ENCODE measurements at regions not wholly inside any gene's neighbourhood (a gene's known extent, or its start where the extent isn't known, plus 50 kb on each side); places are given as distances from the start of the nearest gene placed in this dataset.
A peak's percentile ranks its signal among the peaks of the same experiment; 100 is the strongest.

DNA sequence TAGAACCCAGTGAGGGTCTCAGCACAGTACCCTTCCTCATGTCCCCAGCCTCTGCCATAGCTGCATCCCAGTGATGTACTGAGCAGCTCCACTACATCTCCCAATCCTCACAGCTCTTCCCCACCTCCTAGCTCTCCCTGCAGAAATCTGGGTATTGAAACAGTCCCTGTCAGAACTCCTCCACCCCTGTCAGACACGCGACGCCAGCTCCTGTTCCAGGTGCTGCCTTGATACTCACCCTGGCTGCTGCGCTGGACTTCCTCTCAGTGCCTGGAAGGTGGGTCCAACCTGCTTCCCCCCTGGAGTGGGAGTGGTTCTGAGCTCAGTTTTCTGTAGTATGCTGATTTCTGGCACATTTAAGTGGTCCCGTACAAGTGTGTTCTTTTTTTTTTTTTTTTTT, 160.9 kb upstream of the SLCO3A1 start:
- DNase-seq = no peak

DNA sequence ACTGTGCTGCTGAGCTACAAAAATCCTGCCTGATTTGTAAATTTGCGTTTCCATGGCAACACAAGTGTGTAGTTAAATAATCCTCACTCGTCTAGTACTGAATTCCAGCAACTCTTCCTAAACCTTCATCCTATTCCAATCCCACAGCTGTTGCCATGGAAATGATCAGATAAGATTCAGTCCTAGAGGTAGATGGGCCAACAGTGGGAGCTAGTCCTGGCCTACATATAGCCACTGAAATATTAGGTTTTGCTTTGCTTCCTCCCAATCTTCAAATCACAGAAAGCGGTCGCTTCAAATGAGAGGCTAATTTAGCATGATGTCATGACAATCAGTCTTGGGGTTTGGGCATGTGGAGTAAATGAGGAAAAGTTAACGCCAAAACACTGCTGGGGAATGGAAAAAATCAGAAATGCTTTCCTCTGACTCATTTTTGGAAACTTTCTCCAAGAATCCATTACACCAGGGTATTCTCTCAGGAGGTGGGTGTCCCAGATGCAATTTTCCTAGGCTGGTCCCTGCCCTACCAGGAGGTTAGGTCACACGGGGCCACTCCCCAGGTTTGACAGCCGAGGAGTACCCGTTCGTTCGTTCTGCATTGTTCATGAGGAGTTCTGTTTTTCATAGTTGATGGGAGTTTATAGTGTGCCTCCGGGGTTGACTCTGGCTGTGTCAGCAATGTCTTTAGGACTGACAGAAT, 159.2 kb upstream of the SLCO3A1 start:
- no peak for DNase-seq

DNA sequence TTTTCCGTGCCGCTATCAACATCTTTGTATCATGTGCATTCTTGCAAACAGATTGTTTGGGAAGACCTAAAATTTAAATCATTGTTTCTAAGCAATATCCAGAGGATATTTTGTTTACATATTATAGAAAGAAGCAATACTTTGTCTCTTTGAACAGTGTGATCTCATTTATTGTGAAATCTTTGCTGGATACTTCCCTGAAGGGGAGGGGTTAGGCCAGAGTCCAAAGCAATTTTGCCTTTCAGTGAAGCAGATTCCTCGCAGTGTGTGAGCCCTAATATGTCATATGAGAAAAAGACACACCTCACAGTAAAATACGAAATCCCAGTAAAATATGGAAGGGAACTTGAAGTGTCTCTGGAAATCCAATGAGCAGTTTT, 158.7 kb upstream of the SLCO3A1 start:
- no peak for DNase-seq

DNA sequence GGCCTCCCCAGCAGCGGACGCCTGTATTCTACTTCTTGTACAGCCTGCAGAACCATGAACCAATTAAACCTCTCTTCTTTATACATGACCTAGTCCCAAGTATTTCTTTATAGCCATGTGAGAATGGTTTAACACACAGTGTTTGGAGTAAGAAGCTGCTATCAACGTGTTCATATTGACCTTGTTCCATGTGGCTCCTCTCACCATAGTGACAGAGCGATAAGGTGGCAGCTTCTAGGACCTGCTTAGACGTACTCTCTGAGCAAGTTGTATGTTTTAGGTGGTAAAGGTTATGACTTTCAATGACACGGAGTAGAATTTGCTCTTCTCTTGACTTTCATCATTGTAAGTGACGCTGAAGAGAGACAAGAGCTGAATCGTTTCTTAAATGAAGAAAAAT, 157.7 kb upstream of the SLCO3A1 start:
- DNase-seq = no peak

DNA sequence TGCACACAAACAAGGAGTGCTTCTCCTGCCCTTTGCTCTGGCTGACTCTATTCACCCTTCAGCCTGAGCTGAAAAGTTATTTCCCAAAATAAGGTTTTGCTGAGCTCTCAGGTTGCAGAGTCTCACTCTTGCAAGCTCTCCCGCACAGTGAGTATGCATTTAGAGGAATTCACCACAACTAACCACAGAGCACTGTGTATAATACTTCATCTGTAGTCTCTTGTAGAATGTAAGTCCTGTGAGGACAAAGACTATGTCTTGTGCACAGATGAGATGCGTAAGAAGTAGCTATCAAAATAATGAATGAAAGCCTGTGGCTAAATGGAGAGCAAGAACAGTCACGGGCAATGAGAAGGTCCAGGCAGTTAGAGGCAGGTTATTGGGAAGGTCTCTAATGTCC, 156.5 kb upstream of the SLCO3A1 start:
- no peak for DNase-seq

DNA sequence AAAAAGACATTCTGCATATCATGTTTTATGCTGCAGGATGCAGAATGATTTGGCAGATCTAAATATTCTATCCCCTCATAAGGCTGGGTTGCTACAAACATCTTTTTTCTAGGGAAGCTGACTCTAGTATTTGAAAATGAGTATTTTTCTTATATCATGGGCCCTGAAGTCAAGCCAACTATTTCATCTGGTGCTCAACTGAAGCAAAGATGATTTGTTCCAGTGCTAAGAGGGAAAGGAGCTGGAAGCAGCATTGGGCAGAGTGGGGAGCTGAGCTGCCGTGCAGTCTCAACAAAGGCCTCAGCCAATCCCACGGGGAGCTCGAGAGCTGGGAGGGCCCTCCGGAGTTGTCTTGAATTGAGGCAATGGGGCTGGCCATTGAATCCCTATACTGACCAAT, 155.3 kb upstream of the SLCO3A1 start:
- DNase-seq = no peak

DNA sequence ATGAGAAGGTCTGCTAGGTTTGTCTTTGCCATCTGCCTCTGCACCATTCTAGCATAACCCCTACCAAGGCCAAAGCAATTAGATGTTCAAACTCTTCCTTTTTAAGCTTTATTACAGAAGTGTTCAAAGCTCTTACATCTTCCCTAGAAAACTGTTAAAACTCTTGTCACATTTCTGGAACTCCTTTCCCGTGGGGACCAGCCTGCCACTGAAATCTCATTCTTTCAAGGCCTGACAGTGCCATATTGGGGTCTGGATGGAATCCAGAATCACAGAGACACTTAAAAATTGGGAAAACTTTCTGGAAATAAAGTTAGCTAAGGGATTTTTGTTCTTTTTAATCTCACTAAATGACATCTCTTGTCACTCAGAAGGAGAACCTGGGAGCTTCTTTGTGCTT, 153.8 kb upstream of the SLCO3A1 start:
- DNase-seq = no peak

DNA sequence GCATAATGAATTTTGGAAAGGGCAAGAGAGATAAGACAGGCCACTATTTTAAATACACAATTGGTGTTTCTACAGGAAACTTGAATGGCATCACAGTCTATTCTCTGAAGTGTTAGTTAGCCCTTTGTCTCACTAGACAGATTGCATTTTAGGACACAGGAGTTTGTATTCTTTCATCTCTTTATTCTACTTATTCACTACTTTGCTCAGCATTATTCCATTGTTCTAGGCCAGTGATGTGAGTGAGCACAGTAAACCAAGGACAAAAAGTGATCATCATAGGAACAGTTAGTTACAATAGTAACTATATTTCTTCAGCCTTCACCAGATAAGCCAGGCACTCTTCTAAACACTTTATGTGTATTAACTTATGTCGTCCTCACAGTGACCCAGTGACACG, 150.2 kb upstream of the SLCO3A1 start:
- no peak for DNase-seq

DNA sequence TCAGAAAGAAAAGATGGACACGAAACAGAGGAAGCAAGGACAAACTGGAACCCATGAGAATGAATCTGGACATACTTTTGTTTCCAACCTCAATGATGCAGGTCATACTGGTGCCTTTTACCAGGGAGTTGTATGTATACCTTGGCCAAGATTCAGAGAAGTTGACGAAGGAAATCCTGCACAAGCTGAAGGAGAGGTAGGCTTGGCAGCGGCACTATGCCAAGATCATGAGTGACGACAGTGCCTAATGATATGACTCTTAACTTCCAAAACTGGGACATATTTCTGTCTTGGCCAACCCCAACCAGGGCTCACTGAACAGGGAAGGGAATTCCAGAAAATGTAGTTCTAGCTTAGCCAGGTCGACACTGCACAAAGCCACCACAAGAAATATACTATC, 149.2 kb upstream of the SLCO3A1 start:
- DNase-seq = no peak

DNA sequence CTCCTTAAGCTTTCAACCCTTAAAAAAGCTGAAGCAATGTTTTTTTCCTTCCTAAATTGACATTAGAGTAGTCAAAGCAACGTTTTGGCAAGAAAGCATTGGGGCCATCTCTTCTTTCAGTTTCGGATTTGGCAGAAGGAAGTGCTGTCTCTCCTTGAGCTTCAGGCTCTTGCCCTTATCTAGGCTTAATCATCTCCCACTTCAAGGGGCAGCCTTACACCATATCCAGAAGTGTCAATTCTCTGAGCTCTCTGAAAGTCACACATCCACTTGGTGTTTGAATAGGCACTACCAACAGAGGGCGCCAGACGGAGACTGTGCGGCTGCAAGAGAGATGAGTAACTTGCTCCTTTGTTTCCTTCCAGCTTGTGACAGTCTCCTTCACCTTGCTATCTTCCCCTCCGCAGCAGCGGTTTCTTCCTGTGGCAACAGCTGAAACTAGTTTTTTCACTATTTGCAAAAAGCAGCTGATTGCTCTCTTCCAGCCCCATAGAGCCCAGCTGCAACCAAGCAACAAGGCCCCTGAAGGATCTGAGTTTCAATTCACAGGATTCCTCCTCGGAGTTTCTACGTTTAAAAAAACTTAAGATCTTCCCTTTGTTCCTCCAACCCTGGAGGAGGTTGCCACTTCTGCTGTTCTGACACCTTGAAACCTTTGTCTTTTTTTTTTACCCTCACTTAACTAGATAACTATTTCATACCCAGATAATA, 147.0 kb upstream of the SLCO3A1 start:
- DNase-seq = peak; percentile 32 to 97

DNA sequence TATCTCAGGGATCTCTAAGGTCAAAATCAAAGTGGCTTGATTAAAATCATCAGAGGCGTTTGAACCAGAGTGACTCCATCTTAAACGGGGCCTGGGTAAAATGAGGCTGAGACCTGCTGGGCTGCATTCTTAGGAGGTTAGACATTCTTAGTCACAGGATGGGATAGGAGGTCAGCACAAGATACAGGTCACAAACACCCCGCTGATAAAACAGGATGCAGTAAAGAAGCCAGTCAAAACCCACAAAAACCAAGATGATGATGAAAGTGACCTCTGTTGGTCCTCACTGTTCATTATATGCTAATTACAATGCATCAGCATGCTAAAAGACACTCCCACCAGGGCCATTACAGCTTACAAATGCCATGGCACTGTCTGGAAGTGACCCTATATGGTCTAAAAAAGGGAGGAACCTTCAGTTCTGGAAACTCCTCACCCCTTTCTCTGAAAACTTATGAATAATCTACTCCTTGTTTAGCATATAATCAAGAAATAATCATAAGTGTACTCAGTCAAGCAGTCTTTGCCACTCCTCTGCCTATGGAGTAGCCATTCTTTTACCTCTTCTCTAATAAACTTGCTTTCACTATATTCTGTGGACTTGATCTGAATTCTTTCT, 143.3 kb upstream of the SLCO3A1 start:
- DNase-seq = no peak

DNA sequence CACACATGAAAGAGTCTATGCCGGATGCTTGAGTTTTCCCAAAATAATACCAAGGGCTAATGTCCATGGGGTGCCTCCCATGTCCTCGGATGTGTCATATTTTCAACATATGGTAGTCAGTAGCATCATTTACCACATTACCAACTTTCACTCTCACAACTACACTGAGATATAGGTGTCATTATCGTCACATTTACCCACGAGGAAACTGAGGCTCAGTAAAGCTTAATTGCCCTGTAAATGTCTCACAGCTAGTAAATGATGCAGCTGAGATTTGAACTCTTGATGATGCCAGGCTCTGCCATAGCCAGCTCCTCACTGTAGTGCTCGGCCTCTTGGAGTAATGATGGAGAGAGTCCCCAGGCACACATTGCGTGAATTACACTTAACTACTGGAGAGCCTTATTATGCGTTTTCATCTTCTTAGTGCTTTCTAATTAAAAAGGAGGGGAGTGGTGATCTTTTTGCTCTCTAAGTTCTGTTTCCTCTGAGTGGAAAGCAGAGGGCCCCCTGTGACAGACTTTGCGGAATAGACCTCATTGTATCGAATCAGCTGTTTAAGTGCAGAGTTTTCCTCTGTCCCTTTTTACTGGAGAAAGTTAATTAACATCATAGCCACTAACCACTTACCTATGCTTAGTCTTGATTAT, 142.0 kb upstream of the SLCO3A1 start:
- no peak for DNase-seq

DNA sequence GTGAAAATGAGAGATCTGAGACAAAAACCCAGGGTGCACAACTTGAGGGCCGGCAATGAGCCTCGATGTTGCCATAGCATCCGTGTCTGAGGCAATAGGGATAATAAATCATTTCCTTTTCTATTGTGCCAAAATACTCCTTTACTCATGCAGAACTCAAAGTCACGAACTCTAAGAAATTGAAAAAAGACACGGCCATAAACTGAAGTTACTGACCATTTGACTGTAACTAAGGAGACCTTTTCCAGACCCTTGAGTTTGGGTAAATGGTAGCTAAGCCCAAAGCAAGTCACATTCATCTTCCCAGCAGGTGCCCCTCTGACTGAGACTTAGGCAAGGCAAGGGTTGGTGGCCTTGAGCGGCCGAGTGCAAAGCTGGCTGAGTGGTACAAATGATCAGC, 141.2 kb upstream of the SLCO3A1 start:
- no peak for DNase-seq

DNA sequence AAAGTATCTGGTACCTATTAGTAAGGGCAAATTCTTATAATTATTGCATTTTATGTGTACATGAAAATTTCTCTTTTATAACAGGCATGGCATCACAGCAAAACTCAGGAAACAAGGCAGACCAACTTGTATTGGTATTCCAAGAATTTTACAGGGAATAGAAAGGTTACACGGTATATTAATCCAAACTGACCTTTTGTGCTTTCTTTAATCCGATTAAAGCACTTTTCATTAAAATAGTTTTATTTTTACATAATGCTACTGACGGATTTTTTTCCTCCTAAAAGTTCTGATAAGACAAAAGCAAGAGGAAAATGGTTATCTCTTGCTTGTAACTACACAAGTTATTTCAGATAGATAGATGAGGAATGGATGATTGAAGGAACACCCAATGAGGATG, 137.0 kb upstream of the SLCO3A1 start:
- DNase-seq = no peak

DNA sequence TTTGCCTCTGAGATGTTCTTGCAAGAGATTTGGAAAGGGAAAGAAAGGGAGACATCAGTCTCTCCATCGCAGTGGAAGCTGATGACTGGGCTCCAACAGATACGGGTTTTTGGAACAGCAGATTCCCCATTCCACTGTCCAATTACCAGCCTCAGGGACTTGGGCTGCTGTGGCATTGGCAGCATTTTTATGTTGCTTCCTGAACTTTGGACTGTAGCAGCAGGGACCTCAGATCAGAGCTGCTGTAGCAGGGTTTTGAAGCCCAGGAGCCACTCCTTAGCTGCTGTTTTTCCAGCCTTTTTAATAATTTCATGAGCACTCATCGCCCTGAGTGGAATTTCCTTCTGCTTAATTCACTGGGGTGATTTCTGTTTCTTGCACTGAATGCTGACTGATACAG, 135.7 kb upstream of the SLCO3A1 start:
- DNase-seq = no peak

DNA sequence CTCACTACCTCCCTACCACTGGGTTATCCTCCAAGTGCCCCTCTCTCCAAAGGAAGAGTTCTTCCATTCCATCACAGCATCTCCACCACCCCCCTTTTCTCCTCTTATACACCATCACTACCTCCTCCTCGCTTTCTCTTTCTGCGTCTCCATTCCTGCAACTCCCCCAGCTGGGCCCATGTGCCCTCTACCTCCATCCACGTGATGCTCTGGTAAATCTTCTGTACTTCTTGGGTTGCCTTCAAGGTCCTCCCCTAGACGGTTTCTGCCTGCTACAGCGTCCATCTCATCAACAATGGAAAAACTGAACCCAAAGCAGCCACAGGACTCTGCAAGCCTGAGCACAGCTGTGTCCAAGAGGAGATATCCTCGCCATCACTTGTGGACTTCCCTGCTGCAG, 129.5 kb upstream of the SLCO3A1 start:
- DNase-seq = no peak

DNA sequence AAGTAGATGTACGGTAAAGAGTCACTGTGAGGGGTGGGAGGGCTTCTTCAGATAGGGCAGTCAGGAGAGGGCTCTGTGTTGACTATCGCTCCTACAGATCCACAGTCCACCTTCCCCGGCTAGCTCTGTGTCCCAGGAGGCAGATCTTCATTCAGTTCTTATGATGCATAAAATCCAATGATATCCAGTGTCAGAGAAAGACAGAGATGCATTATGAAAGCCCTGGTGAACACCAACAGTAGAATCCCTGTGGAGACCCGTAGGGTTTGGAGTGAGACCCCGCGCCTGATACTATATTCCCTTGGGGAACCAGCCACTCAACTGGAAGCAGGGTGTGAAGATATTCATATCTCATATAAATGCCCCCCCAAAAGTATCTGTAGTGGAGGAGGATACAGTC, 119.8 kb upstream of the SLCO3A1 start:
- DNase-seq = no peak

DNA sequence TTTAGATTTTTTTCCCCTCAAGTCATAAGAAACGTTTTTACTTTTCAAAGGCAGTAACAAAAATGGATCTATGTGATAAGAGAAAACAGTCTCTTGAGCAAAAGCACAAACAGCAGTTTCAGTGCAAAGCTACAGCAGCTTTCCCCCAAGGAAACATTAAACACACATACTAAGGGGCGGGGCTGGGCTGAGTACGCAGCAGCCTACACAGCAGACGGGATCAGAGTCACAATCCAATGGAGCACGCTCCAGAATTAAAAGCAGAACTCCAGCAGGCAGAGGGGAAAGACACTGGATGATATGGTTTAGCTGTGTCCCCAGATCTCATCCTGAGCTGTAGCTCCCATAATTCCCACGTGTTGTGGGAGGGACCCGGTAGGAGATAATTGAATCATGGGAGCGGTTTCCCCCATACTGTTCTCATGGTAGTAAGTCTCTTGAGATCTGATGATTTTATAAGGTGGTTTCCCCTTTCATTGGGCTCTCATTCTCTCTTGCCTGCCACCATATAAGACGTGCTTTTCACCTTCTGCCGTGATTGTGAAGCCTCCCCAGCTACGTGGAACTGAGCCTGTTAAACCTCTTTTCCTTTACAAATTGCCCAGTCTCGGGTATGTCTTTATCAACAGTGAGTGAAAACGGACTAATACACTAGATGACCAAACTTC, 116.2 kb upstream of the SLCO3A1 start:
- no peak for DNase-seq

DNA sequence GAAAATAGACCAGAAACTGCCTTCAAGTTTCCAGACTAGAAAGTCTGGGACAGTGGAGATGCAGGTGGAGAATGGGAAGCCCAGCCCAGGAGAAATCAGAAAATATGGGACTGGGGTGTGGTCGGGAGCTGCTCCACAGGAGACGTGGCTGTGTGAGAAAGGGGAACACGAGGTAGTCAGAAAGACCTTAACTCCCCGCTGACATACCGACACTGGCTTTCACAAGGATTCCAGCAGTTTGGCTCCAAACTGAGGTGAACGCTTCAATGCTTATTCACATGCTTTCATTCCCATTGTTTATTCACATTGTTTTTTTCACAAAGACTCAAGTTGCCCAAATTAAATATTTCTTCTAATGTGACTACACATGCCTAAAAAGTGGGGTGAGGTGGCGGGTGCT, 111.5 kb upstream of the SLCO3A1 start:
- DNase-seq = no peak

DNA sequence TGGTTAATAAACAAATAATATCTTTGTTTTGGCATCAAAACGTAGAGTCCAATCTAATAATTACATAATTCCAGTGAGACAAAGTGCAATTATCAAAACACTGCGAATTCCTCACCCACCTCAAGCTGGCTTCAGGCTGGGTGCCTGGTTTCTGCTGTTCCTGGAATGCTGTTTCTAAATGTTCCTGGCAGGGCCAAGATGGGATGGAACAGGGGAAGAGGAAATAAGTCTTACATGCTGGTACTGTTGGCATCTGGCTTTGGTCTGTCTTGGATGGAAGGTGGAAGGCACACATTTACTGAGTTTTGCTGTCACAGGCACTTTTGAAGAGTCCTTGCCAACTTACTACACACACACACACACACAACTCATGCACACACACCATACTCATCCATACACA, 101.9 kb upstream of the SLCO3A1 start:
- no peak for DNase-seq

DNA sequence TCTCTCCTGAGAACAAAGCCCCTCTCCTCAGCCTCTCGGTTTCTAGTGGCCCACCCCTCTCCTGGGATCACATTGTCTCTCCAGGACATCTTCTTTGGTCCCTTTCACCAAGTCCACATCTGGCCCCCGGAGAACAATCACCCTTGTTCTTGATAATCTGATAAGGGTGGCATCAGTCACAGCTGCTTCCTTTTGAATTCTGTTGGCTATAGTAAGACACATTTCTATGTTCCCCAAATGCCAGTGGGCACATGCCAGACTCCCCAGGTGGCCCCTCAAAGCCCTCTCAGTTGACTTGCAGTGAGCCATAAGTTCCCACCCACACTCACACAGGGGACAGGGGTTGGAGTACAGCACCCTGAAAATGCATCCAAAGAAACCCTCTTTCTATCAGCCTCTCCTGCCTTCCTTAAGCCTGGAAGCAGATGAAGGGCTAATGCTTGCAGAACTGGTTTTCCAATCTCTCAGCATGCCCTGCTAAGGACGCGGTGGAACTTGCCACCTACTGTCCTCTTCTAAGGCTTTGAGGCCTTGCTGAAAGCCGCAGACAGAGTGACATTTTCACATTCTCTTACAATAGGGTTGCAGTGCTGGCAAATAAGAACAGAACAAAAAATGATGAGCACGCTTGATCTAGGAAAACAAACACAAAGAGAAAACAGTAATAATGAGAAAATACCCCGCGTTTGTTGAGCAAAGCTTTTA, 101.3 kb upstream of the SLCO3A1 start:
- no peak for DNase-seq

DNA sequence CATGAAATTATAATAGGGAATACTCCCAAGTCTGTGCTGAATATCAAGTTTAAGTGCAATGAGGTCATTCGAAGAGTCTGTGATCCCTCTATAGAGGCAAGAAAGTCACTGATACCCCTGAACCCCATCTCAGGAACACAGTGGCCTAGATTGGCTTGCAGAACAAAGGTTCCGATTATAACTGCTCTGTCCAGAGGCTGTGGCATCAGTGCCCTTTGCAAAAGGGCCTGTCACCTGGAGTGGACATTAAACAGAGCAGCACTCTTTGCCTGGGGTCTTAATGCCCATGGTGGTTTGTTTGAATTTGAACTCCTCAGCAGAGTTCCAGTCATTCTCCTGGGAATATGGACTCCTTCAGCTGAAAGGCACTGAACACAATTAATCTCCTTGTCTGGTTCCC, 93.9 kb upstream of the SLCO3A1 start:
- no peak for DNase-seq

DNA sequence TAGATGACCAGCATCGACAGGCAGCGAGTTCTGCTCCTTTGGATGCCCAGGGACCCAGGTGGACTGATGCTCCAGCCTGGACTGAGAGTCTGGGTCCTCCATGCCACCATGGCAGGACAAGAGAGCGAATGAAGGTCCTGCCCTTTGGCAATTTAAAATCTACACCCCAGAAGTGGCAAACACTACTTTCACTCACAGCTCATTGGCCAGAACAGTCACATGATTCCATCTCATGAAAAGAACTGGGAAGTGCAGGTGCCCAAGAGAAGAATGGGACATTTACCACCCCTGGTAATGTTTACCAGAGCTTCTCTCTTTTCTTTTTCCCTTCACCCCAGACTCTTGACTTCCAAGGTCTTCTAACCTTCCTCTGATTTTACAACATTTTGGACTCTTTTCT, 87.8 kb upstream of the SLCO3A1 start:
- no peak for DNase-seq
